ENCODE measurements at regions not wholly inside any gene's neighbourhood (a gene's known extent, or its start where the extent isn't known, plus 50 kb on each side); places are given as distances from the start of the nearest gene placed in this dataset.

DNA sequence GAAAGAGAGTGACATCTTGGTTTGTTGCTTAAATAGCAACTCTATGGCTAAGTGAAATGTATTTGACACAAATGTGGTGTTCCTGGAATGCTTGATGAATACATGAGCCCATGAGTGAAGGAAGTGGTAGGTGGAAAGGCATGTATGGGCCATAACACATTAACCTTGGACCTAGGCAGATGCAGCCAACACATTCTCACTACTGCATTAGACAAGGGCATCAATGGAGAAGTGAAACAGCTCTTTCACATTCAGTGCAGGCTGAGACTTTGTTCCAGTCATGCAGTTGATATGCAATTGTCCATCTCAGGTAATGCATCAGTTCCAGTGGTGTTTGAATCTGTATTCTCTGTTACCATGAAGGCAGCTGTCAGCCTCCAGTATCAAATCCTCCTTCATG, 133.6 kb downstream of the HS3ST3B1 start:
- Mint-ChIP-seq H3K27ac (no peak overlapping the region), H3K36me3 (no peaks in the 10 kb centered on the region), H3K4me3 (no peak overlapping the region), H3K4me1 (peaks cover 22% of the 10 kb centered on the region), H3K9me3 (peaks cover 0 to 2% (median 0%) of the 10 kb centered on the region in 7 donors), H3K27me3 (ENCODE audit: low read depth in 3 of 3) (peaks cover 0 to 2% (median 0%) of the 10 kb centered on the region in 3 donors)
- Histone ChIP-seq H3K4me3 (replicated peaks in 1 of 3; ENCODE audit: low read depth in 2 of 3, low read length in 3 of 3) (no peak overlapping the region), H3K27ac (ENCODE audit: low read depth in 1 of 2, low read length in 2 of 2) (no peak overlapping the region), H3K36me3 (replicated peaks in 1 of 2; ENCODE audit: control insufficient read depth in 1 of 2, insufficient read depth in 2 of 2, low read length in 2 of 2) (no peaks in the 10 kb centered on the region), H3K27me3 (ENCODE audit: control insufficient read depth in 2 of 2, insufficient read depth in 2 of 2, low read length in 2 of 2) (no peaks in the 10 kb centered on the region), H3K79me2 (ENCODE audit: insufficient read depth, low read length) (no peaks in the 10 kb centered on the region), H3K4me1 (ENCODE audit: control insufficient read depth in 1 of 2, insufficient read depth in 2 of 2, low read length in 2 of 2) (peaks cover 11 to 13% of the 10 kb centered on the region in 2 donors), H4K20me1 (ENCODE audit: insufficient read depth, low read length) (no peaks in the 10 kb centered on the region), H3K9me3 (replicated peaks in 1 of 2; ENCODE audit: control insufficient read depth in 1 of 2, insufficient read depth in 1 of 2, low read length in 2 of 2) (no peaks in the 10 kb centered on the region), H2AFZ (ENCODE audit: insufficient read depth, low read depth, low read length, poor library complexity, severe bottlenecking) (no peak overlapping the region), H3K9ac (ENCODE audit: insufficient read depth, low read length, poor library complexity, severe bottlenecking) (no peak overlapping the region), H3K4me2 (replicated peaks; ENCODE audit: extremely low read depth, low read length, poor library complexity, severe bottlenecking) (no peak overlapping the region)
- DNase-seq, result no peak
- TF ChIP-seq, protein P1, sequence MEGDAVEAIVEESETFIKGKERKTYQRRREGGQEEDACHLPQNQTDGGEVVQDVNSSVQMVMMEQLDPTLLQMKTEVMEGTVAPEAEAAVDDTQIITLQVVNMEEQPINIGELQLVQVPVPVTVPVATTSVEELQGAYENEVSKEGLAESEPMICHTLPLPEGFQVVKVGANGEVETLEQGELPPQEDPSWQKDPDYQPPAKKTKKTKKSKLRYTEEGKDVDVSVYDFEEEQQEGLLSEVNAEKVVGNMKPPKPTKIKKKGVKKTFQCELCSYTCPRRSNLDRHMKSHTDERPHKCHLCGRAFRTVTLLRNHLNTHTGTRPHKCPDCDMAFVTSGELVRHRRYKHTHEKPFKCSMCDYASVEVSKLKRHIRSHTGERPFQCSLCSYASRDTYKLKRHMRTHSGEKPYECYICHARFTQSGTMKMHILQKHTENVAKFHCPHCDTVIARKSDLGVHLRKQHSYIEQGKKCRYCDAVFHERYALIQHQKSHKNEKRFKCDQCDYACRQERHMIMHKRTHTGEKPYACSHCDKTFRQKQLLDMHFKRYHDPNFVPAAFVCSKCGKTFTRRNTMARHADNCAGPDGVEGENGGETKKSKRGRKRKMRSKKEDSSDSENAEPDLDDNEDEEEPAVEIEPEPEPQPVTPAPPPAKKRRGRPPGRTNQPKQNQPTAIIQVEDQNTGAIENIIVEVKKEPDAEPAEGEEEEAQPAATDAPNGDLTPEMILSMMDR (IDR thresholded peaks at IDR 0.05), result no peak
- intact Hi-C loops (cut with micrococcal nuclease), result no loop called here

DNA sequence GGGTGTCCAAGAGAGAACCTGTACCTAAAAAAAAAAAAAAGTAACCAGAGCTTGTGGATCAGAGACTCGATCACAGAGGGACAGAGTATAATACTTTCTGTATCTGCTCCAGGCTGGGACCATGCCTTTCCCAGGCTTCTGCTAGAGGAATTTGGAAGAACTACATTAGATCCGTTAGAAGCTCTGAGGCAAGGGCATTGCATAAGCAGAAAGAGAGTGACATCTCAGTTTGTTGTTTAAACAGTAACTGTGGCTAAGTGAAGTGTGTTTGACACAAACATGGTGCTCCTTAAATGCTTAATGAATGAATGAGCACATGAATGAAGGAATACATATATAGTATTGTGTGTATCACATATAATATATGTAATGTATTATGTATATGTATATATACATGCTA, 131.2 kb downstream of the HS3ST3B1 start:
- Histone ChIP-seq H3K27ac (ENCODE audit: low read depth in 1 of 2, low read length in 2 of 2) (no peak overlapping the region), H3K79me2 (ENCODE audit: insufficient read depth, low read length) (no peaks in the 10 kb centered on the region), H3K9me3 (replicated peaks in 1 of 2; ENCODE audit: control insufficient read depth in 1 of 2, insufficient read depth in 1 of 2, low read length in 2 of 2) (no peaks in the 10 kb centered on the region), H3K4me2 (replicated peaks; ENCODE audit: extremely low read depth, low read length, poor library complexity, severe bottlenecking) (no peak overlapping the region), H2AFZ (ENCODE audit: insufficient read depth, low read depth, low read length, poor library complexity, severe bottlenecking) (no peak overlapping the region), H3K27me3 (ENCODE audit: control insufficient read depth in 2 of 2, insufficient read depth in 2 of 2, low read length in 2 of 2) (no peaks in the 10 kb centered on the region), H4K20me1 (ENCODE audit: insufficient read depth, low read length) (no peaks in the 10 kb centered on the region), H3K9ac (ENCODE audit: insufficient read depth, low read length, poor library complexity, severe bottlenecking) (no peak overlapping the region), H3K4me3 (replicated peaks in 1 of 3; ENCODE audit: low read depth in 2 of 3, low read length in 3 of 3) (no peak overlapping the region), H3K4me1 (ENCODE audit: control insufficient read depth in 1 of 2, insufficient read depth in 2 of 2, low read length in 2 of 2) (peaks cover 17 to 20% of the 10 kb centered on the region in 2 donors), H3K36me3 (replicated peaks in 1 of 2; ENCODE audit: control insufficient read depth in 1 of 2, insufficient read depth in 2 of 2, low read length in 2 of 2) (no peaks in the 10 kb centered on the region)
- TF ChIP-seq, protein P1 (IDR thresholded peaks at IDR 0.05), result no peak
- peaks cover 0 to 2% (median 0%) of the 10 kb centered on the region in 7 donors for H3K9me3 Mint-ChIP-seq
- WGBS (ENCODE audit: insufficient coverage), result 57% methylated on average over 2 of the region's 2 CpGs
- H3K27me3 Mint-ChIP-seq (ENCODE audit: low read depth in 3 of 3), result peaks cover 0 to 5% (median 1%) of the 10 kb centered on the region in 3 donors
- intact Hi-C loops (cut with micrococcal nuclease), result no loop called here
- peaks cover 30% of the 10 kb centered on the region for H3K4me1 Mint-ChIP-seq
- DNase-seq, result no peak
- no peak overlapping the region for H3K27ac Mint-ChIP-seq
- H3K36me3 Mint-ChIP-seq, result no peaks in the 10 kb centered on the region
- H3K4me3 Mint-ChIP-seq, result no peak overlapping the region
